Activated B cell treated with CpG ODN at 0.5 μM for 24 hours (primary cell): ENCODE measurements at regions not wholly inside any gene's neighbourhood (a gene's known extent, or its start where the extent isn't known, plus 50 kb on each side); places are given as distances from the start of the nearest gene placed in this dataset.

Experiments used
- ATAC-seq: fragments of 200-7000 bp; cut with Tn5 transposase; one replicate; pipeline ENCODE4 v1.10.0; 2021; ENCODE audit warnings: low read depth, mild to moderate bottlenecking, moderate library complexity
- CTCF ChIA-PET: fragments of 350-600 bp; sonication (Branson Sonifier 250); formaldehyde crosslinking; loops from one replicate; lab custom pipeline; 2021; ENCODE audit warnings: antibody characterized with exemption; lab: Charles Lee
- POLR2A ChIA-PET: fragments of 350-600 bp; sonication (Branson Sonifier 250); formaldehyde crosslinking; loops from one replicate; lab custom pipeline; 2021; ENCODE audit warnings: antibody characterized with exemption; lab: Charles Lee
- DNase-seq: peaks from one replicate; pipeline ENCODE4 v3.0.0; 2022
- H3K27ac Mint-ChIP-seq: one replicate; pipeline ENCODE4 v1.8.0; 2020; ENCODE audit warnings: mixed read lengths
- H3K27me3 Mint-ChIP-seq: one replicate; pipeline ENCODE4 v1.8.0; 2021; ENCODE audit warnings: mixed read lengths
- H3K36me3 Mint-ChIP-seq: one replicate; pipeline ENCODE4 v1.8.0; 2021; ENCODE audit warnings: low read depth, mixed read lengths
- H3K4me1 Mint-ChIP-seq: one replicate; pipeline ENCODE4 v1.8.0; 2021; ENCODE audit warnings: mixed read lengths
- H3K4me3 Mint-ChIP-seq: one replicate; pipeline ENCODE4 v1.8.0; 2020; ENCODE audit warnings: mild to moderate bottlenecking, mixed read lengths
- H3K9me3 Mint-ChIP-seq: one replicate; pipeline ENCODE4 v1.8.0; 2020; ENCODE audit warnings: mixed read lengths
- intact Hi-C: fragments of 100-400 bp; cut with micrococcal nuclease; formaldehyde crosslinking; loops from one replicate; pipeline ENCODE4 v1.15.1; 2024
- TF ChIP-seq, protein P1 (sequence below): fragments of 200-600 bp; IDR thresholded peaks from one replicate; pipeline ENCODE4 v1.8.0; 2022; ENCODE audit warnings: antibody characterized with exemption, mild to moderate bottlenecking

DNA sequence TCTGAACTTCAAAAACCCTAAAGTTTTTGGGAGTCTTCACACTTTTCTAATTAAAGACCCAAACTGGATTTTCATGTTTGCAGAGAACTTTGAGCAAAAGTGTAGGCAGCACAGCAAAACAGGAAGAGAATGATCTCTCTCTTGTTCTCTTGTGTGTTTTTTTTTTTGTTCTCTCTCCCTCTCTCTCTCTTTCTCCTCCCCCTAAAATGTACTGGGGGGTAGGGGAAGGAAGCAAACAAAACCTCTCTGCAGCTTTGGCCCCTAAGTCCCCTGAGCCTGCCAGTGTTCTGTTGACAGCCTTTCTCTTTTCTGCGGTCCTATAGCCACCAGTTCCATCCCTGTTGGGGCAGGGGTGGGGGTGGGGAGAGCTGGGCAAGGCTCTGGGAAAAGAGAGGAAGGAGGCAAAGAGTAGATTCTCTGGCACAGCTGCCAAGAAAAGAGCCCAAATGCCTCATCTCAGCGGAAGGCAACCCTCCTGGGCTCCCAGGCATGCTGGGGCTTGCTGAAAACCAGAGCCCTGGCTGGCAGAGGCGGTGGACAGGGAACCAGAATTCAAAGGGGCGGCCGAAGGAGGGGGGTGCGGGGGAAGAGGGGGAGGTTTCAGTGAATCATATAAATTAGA, 295.3 kb downstream of the SOX9 start:
- TF ChIP-seq, protein P1, sequence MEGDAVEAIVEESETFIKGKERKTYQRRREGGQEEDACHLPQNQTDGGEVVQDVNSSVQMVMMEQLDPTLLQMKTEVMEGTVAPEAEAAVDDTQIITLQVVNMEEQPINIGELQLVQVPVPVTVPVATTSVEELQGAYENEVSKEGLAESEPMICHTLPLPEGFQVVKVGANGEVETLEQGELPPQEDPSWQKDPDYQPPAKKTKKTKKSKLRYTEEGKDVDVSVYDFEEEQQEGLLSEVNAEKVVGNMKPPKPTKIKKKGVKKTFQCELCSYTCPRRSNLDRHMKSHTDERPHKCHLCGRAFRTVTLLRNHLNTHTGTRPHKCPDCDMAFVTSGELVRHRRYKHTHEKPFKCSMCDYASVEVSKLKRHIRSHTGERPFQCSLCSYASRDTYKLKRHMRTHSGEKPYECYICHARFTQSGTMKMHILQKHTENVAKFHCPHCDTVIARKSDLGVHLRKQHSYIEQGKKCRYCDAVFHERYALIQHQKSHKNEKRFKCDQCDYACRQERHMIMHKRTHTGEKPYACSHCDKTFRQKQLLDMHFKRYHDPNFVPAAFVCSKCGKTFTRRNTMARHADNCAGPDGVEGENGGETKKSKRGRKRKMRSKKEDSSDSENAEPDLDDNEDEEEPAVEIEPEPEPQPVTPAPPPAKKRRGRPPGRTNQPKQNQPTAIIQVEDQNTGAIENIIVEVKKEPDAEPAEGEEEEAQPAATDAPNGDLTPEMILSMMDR: no peak
- Mint-ChIP-seq H3K27ac (no peak overlapping the region), H3K4me3 (no peak overlapping the region), H3K36me3 (no peaks in the 10 kb centered on the region), H3K27me3 (no peaks in the 10 kb centered on the region), H3K9me3 (peaks cover 8% of the 10 kb centered on the region), H3K4me1 (peaks cover 18% of the 10 kb centered on the region)
- CTCF ChIA-PET: no interaction called here
- POLR2A ChIA-PET: no interaction called here
- ATAC-seq: no peak
- intact Hi-C loops: no loop called here
- DNase-seq: no peak

DNA sequence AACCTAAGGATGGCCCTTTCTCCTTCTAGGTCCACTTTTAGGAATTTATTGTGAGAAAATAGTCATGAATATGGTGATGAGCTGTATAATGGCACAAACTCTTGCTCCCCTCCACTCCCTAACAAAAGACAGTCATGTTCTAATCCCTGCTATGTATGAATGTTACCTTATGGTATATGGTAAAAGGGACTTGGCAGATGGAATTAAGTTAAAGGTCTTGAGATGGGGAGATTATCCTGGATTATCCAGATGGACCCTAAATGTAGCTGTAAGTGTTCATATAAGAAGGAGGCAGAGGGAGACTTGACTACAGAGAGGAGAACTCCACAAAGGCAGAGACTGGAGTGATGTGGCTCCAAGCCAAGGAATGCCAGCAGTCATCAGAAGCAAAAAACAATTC, 296.1 kb downstream of the SOX9 start:
- no peak overlapping the region for H3K4me3 Mint-ChIP-seq
- H3K9me3 Mint-ChIP-seq: peaks cover 8% of the 10 kb centered on the region
- POLR2A ChIA-PET: no interaction called here
- intact Hi-C loops: no loop called here
- no peak for ATAC-seq
- peaks cover 26% of the 10 kb centered on the region for H3K4me1 Mint-ChIP-seq
- TF ChIP-seq, protein P1: no peak
- CTCF ChIA-PET: no interaction called here
- no peak for DNase-seq
- no peaks in the 10 kb centered on the region for H3K27me3 Mint-ChIP-seq
- H3K27ac Mint-ChIP-seq: no peak overlapping the region
- H3K36me3 Mint-ChIP-seq: no peaks in the 10 kb centered on the region

DNA sequence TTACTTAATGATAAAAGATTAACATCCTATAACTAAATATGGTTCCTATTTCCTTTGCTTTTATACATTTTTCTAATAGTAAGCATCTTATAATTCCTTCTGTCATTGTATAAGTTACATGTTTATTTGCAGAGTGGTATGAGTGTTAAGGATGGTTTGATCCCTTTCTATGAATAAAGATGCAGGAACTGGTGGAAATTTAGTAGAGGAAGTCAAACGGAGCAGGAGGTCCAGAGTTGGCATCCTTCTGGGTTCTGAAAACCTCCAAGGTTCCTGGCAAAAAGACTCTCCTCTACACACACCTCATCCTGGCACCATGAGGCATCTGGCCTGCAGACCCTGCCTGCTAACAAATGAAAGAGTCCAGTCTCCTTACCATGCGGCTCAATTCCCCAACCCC, 296.8 kb downstream of the SOX9 start:
- ATAC-seq (no peak), DNase-seq (no peak)
- H3K27me3 Mint-ChIP-seq: no peaks in the 10 kb centered on the region
- H3K4me3 Mint-ChIP-seq: no peak overlapping the region
- intact Hi-C loops: no loop called here
- no peaks in the 10 kb centered on the region for H3K36me3 Mint-ChIP-seq
- TF ChIP-seq, protein P1: no peak
- H3K4me1 Mint-ChIP-seq: peaks cover 31% of the 10 kb centered on the region
- H3K9me3 Mint-ChIP-seq: peaks cover 8% of the 10 kb centered on the region
- H3K27ac Mint-ChIP-seq: no peak overlapping the region
- CTCF ChIA-PET: no interaction called here
- POLR2A ChIA-PET: no interaction called here

DNA sequence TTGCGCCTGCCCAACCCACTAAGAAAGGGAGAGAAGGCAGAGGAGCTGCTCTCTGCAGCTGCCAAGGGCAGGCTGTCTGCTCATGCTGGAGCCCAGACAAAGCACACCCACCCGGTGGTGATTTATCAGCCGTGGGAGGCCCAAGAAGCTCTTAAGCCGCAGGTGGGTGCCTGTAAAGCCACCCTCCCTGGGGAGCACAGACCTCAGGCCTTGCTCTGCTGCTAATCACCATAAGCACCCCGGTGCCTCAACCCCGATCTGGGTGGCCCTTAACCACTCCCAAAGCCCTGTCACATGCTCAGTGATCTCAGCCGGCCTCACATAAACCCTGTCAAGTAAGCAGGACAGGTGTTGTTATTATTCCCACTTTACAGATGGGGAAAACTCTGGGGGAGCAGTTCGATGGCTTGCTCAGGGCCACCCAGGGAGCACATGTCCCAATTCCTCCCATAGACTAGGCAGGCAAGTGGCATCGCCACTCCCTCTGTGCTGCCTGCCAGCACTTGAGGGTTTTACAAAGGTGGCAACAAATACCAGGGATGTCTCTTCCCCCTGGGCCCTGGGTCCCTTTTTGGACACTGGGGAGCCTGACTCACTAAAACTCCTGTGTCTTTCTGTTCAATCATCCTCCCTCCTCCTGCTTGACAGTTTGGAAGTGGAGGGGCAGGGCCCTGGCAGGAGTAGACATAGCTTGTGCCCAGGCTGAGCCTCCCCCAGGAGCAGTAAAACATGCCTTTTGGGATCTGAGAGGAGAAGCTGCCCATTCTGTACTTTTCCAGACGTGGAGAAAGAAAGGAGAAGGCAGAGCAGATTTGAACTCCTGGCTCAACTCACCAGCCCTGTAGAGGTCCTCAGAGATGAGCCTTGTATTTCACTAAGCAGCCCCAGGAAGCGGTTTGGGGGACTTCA, 299.3 kb downstream of the SOX9 start:
- ATAC-seq: peak; percentile 59
- TF ChIP-seq, protein P1: no peak
- Mint-ChIP-seq H3K4me1 (peaks cover 51% of the 10 kb centered on the region), H3K27me3 (no peaks in the 10 kb centered on the region), H3K9me3 (peaks cover 8% of the 10 kb centered on the region), H3K36me3 (no peaks in the 10 kb centered on the region), H3K4me3 (no peak overlapping the region), H3K27ac (peak overlapping the region; percentile 69)
- peak; percentile 26 for DNase-seq
- ChIA-PET CTCF (no interaction called here), POLR2A (interaction anchor here (1.0 kb wide), 1 partner anchor 9 kb away, joined by 3 read pairs; no protein-coding TSS in a partner anchor)
- intact Hi-C loops: loop anchor here (2.0 to 10.0 kb wide), 2 partner anchors 45 to 775 kb away; partner anchors contain the start of gene COG1

DNA sequence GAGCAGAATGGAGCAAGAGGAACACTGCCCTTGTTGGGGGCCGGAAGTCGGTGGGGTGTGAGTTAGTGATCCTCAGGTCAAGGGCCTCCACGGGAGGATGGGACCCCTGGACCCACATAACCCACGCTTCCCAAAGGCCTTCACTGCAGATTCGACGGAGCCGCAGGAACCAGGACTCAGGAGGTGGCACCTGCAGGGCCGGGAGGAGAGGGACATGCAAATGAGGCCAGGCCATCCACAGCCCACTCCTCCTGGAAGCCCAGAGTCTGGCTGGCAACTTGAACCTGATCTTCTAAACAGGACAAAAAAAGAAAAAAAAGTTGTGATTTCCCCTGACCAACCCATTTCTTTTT, 299.9 kb downstream of the SOX9 start:
- no peaks in the 10 kb centered on the region for H3K27me3 Mint-ChIP-seq
- peaks cover 56% of the 10 kb centered on the region for H3K4me1 Mint-ChIP-seq
- POLR2A ChIA-PET: interaction anchor here (1.2 kb wide), 1 partner anchor 13 kb away, joined by 3 read pairs; no protein-coding TSS in a partner anchor
- H3K4me3 Mint-ChIP-seq: no peak overlapping the region
- TF ChIP-seq, protein P1: no peak
- H3K36me3 Mint-ChIP-seq: no peaks in the 10 kb centered on the region
- ATAC-seq (no peak), DNase-seq (no peak)
- CTCF ChIA-PET: no interaction called here
- intact Hi-C loops: loop anchor here (2.0 to 10.0 kb wide), 2 partner anchors 44 to 774 kb away; partner anchors contain the start of gene COG1
- peaks cover 8% of the 10 kb centered on the region for H3K9me3 Mint-ChIP-seq
- peak overlapping the region; percentile 69 for H3K27ac Mint-ChIP-seq
